ENCODE measurements at regions not wholly inside any gene's neighbourhood (a gene's known extent, or its start where the extent isn't known, plus 50 kb on each side); places are given as distances from the start of the nearest gene placed in this dataset.
"Not testable (repeated sequence)": the region's sequence is repeated elsewhere in the genome, so short reads cannot be mapped to it uniquely, and the experiment has no call there.

GRCh38 chr4:115178687-115179086 lies 65.3 kb upstream of the NDST4 start:
- TF ChIP-seq, protein P1, sequence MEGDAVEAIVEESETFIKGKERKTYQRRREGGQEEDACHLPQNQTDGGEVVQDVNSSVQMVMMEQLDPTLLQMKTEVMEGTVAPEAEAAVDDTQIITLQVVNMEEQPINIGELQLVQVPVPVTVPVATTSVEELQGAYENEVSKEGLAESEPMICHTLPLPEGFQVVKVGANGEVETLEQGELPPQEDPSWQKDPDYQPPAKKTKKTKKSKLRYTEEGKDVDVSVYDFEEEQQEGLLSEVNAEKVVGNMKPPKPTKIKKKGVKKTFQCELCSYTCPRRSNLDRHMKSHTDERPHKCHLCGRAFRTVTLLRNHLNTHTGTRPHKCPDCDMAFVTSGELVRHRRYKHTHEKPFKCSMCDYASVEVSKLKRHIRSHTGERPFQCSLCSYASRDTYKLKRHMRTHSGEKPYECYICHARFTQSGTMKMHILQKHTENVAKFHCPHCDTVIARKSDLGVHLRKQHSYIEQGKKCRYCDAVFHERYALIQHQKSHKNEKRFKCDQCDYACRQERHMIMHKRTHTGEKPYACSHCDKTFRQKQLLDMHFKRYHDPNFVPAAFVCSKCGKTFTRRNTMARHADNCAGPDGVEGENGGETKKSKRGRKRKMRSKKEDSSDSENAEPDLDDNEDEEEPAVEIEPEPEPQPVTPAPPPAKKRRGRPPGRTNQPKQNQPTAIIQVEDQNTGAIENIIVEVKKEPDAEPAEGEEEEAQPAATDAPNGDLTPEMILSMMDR (IDR thresholded peaks at IDR 0.05): not testable (repeated sequence)
- TF ChIP-seq POLR2A (IDR thresholded peaks at IDR 0.05): not testable (repeated sequence)

All from heart left ventricle (tissue), 13 donors.